ENCODE measurements at regions not wholly inside any gene's neighbourhood (a gene's known extent, or its start where the extent isn't known, plus 50 kb on each side); places are given as distances from the start of the nearest gene placed in this dataset.
A peak's percentile ranks its signal among the peaks of the same experiment; 100 is the strongest.

DNA sequence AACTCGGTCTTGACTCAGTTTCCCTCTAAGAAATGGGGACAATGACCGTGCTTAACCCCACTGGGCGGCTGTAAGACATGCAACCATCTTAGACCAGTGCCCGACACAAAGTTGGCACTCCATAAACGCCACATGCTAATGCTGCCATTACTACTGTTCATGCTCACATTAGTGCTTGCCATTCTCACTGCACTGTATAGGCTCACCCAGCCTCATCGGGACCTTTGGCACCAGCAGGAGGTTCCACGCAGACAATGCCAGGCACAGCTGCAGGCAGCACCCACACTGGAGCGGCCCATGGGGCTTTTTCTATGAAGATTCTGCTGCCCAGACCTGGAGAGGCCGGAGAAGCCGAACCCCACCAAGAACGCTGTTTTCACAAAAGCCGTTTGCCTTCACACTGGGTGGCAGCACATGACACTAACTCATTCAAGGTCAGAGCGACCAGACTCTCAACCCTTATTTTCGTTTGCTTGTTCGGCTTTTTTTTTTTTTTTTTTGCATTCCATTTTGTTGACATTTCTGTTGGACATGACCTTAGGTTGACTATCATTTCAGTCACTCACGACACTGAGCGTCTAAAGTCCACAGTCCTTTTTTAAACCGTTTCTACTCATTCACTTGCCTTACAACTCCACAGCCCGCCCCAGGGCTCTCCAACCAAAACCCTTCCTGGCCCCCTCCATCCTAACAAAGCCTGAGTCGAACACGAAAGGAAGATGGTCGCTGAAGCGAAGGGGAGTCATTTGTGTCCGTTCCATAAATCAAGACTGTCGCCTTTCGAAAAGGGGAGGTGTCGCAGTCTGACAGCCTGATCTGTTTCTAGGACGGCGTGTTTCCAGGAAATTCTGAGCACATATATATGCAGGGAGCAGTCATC is 124.4 kb upstream of the RNF32 start (continued):
- TF ChIP-seq ZSCAN31 (CRISPR knock-in tag; IDR thresholded peaks at IDR 0.05; ENCODE audit: low read depth) (no peak), ZNF839 (CRISPR knock-in tag; IDR thresholded peaks at IDR 0.05; ENCODE audit: borderline replicate concordance) (no peak), ZNF121 (CRISPR knock-in tag; IDR thresholded peaks at IDR 0.05) (no peak), NFE2 (CRISPR knock-in tag; IDR thresholded peaks at IDR 0.05) (no peak), HHEX (CRISPR knock-in tag; IDR thresholded peaks at IDR 0.05) (no peak), IKZF1 (IDR thresholded peaks at IDR 0.05) (no peak), MBNL3 (CRISPR knock-in tag; conservative IDR thresholded peaks at IDR 0.05) (no peak), ATRX (CRISPR knock-in tag; IDR thresholded peaks at IDR 0.05; ENCODE audit: borderline replicate concordance) (no peak), POLR2AphosphoS2 (IDR thresholded peaks at IDR 0.05; ENCODE audit: low read depth, low read length) (no peak), SKIL (CRISPR knock-in tag; IDR thresholded peaks at IDR 0.05; ENCODE audit: borderline replicate concordance) (peak; percentile 81), RBM39 (IDR thresholded peaks at IDR 0.05; ENCODE audit: low read depth, low read length, poor library complexity, severe bottlenecking) (no peak), ZNF317 (CRISPR knock-in tag; IDR thresholded peaks at IDR 0.05) (no peak; the same call in 1 of the 2 replicates), MBD4 (IDR thresholded peaks at IDR 0.05; ENCODE audit: borderline replicate concordance, low read length) (no peak), ZNF230 (CRISPR knock-in tag; IDR thresholded peaks at IDR 0.05) (no peak)
- TF ChIP-seq, protein P1, sequence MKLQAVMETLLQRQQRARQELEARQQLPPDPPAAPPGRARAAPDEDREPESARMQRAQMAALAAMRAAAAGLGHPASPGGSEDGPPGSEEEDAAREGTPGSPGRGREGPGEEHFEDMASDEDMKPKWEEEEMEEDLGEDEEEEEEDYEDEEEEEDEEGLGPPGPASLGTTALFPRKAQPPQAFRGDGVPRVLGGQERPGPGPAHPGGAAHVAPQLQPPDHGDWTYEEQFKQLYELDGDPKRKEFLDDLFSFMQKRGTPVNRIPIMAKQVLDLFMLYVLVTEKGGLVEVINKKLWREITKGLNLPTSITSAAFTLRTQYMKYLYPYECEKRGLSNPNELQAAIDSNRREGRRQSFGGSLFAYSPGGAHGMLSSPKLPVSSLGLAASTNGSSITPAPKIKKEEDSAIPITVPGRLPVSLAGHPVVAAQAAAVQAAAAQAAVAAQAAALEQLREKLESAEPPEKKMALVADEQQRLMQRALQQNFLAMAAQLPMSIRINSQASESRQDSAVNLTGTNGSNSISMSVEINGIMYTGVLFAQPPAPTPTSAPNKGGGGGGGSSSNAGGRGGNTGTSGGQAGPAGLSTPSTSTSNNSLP (IDR thresholded peaks at IDR 0.05; ENCODE audit: low read depth, low read length): peak; percentile 67; the same call in 1 of the 2 replicates
- TF ChIP-seq, protein P2, sequence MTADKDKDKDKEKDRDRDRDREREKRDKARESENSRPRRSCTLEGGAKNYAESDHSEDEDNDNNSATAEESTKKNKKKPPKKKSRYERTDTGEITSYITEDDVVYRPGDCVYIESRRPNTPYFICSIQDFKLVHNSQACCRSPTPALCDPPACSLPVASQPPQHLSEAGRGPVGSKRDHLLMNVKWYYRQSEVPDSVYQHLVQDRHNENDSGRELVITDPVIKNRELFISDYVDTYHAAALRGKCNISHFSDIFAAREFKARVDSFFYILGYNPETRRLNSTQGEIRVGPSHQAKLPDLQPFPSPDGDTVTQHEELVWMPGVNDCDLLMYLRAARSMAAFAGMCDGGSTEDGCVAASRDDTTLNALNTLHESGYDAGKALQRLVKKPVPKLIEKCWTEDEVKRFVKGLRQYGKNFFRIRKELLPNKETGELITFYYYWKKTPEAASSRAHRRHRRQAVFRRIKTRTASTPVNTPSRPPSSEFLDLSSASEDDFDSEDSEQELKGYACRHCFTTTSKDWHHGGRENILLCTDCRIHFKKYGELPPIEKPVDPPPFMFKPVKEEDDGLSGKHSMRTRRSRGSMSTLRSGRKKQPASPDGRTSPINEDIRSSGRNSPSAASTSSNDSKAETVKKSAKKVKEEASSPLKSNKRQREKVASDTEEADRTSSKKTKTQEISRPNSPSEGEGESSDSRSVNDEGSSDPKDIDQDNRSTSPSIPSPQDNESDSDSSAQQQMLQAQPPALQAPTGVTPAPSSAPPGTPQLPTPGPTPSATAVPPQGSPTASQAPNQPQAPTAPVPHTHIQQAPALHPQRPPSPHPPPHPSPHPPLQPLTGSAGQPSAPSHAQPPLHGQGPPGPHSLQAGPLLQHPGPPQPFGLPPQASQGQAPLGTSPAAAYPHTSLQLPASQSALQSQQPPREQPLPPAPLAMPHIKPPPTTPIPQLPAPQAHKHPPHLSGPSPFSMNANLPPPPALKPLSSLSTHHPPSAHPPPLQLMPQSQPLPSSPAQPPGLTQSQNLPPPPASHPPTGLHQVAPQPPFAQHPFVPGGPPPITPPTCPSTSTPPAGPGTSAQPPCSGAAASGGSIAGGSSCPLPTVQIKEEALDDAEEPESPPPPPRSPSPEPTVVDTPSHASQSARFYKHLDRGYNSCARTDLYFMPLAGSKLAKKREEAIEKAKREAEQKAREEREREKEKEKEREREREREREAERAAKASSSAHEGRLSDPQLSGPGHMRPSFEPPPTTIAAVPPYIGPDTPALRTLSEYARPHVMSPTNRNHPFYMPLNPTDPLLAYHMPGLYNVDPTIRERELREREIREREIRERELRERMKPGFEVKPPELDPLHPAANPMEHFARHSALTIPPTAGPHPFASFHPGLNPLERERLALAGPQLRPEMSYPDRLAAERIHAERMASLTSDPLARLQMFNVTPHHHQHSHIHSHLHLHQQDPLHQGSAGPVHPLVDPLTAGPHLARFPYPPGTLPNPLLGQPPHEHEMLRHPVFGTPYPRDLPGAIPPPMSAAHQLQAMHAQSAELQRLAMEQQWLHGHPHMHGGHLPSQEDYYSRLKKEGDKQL (CRISPR knock-in tag; IDR thresholded peaks at IDR 0.05; ENCODE audit: low read depth): peak; percentile 52; the same call in 1 of the 2 replicates
- TF ChIP-seq, protein P3, sequence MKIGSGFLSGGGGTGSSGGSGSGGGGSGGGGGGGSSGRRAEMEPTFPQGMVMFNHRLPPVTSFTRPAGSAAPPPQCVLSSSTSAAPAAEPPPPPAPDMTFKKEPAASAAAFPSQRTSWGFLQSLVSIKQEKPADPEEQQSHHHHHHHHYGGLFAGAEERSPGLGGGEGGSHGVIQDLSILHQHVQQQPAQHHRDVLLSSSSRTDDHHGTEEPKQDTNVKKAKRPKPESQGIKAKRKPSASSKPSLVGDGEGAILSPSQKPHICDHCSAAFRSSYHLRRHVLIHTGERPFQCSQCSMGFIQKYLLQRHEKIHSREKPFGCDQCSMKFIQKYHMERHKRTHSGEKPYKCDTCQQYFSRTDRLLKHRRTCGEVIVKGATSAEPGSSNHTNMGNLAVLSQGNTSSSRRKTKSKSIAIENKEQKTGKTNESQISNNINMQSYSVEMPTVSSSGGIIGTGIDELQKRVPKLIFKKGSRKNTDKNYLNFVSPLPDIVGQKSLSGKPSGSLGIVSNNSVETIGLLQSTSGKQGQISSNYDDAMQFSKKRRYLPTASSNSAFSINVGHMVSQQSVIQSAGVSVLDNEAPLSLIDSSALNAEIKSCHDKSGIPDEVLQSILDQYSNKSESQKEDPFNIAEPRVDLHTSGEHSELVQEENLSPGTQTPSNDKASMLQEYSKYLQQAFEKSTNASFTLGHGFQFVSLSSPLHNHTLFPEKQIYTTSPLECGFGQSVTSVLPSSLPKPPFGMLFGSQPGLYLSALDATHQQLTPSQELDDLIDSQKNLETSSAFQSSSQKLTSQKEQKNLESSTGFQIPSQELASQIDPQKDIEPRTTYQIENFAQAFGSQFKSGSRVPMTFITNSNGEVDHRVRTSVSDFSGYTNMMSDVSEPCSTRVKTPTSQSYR (CRISPR knock-in tag; IDR thresholded peaks at IDR 0.05; ENCODE audit: borderline replicate concordance): no peak; the same call in 1 of the 2 replicates

Data from HepG2 (cell line).